MM.1S (cell line): ENCODE measurements at regions not wholly inside any gene's neighbourhood (a gene's known extent, or its start where the extent isn't known, plus 50 kb on each side); places are given as distances from the start of the nearest gene placed in this dataset.

Source experiments
- EZH2 ChIP-seq: fragments of 300-600 bp; sonication (generic); optimal IDR thresholded peaks from 2 replicates; pipeline ENCODE3; 2017; ENCODE audit warnings: low read depth, mild to moderate bottlenecking, antibody characterized with exemption, low read length, mixed read lengths
- TF ChIP-seq, protein P1 (sequence below): fragments of 300-600 bp; sonication (generic); IDR thresholded peaks from 2 replicates; pipeline ENCODE4 v1.5.1; 2016; ENCODE audit warnings: antibody characterized with exemption, low read length, mixed read lengths

- no peak for TF ChIP-seq EZH2
- TF ChIP-seq, protein P1, sequence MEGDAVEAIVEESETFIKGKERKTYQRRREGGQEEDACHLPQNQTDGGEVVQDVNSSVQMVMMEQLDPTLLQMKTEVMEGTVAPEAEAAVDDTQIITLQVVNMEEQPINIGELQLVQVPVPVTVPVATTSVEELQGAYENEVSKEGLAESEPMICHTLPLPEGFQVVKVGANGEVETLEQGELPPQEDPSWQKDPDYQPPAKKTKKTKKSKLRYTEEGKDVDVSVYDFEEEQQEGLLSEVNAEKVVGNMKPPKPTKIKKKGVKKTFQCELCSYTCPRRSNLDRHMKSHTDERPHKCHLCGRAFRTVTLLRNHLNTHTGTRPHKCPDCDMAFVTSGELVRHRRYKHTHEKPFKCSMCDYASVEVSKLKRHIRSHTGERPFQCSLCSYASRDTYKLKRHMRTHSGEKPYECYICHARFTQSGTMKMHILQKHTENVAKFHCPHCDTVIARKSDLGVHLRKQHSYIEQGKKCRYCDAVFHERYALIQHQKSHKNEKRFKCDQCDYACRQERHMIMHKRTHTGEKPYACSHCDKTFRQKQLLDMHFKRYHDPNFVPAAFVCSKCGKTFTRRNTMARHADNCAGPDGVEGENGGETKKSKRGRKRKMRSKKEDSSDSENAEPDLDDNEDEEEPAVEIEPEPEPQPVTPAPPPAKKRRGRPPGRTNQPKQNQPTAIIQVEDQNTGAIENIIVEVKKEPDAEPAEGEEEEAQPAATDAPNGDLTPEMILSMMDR: no peak
Observed at GRCh38 chr18:78622907-78623541, 356.6 kb upstream of the SALL3 start.
